NCI-H748 (cell line): ENCODE measurements at regions not wholly inside any gene's neighbourhood (a gene's known extent, or its start where the extent isn't known, plus 50 kb on each side); places are given as distances from the start of the nearest gene placed in this dataset.

ENCODE experiments used
- DNase-seq: peaks from one replicate; lab custom pipeline; 2025; ENCODE audit not compliant: unreplicated experiment; lab: John Stamatoyannopoulos, UW

DNA sequence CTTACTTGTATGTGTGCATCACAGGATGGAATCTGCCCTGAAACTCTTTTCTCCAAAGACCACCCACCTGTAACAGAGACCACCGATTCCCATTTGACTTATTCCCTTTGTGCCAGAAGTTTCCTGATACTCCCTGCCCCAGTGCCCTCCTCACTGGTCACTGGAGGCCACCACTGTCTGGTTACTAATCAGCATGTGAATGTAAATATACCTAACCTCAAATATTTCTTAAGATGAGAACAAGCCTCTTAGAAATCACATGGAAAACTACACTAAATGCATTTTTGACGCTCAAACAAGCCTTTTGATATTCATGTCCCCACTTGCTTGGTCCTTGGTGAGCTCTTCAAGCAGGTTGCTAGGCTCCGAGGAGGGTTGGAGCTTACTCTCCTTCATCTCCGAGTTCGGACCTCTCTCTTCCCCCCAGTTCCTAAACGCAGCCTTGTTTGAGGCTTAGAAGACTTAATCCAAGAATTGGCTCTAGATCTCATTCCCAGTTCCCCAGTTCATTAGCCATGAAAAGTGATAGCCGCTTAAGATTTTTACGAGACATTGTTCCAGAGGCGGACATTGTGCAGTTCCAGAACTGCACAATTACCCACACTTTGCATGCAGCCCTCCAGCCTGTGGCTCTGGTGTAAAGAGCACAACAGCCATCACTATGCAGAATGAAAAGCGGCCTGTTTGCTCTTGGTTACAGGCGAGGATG is 579.2 kb upstream of the PSMD7 start:
- no peak for DNase-seq

DNA sequence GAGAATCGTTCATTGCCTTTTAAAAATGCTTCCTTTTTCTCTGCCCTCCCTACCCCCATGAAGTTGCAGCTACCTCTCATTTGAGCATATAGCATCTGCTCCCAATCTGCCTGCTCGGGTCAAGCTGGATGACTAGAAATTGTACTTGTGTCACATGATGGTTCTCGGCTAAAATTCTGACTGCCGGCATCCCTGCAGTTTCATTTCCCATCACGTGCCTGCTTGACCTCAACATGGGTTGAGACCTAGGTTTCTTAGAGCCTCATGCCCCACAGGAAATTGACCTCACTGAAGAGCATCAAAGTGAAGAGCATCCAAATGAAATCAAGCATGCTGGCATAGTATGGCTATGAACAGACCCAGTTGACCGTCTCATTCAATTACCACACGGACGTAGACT is 581.6 kb upstream of the PSMD7 start:
- no peak for DNase-seq

DNA sequence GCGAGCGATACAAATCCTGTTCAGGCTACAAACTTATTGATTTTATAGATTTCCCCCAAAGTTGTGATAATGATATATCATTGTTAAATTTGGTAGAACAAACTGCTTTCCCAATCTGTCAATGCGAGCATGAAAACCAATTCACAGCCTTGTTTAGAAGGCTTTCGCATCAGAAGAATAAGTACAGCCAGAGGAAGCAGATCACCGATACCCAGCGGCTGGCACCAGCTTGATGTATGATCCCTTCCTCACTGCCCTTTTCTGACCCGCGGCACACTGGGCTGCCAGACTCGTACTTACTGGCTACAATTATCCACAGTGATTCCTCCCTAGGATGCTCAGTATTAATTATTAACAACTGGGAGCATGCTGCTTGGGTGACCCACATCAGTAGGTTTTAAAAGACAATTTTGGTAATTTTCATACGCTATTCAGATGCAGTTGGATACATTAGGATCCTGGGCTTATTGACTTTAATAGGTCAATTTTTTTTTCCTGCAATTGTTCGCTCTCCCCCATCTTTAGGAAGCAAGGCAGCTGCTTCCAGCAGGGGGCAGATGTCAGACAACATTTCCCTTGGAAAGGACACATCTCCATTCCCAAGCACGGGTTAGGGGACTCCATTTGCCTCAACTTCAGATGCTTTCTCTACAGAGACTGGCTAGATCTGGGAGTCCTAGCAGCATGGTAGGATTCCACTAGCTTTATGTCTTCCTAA is 582.7 kb upstream of the PSMD7 start:
- DNase-seq, result peak; percentile 52

- DNase-seq, result peak; percentile 22
Observed at GRCh38 chr16:73713251-73713650, 583.4 kb upstream of the PSMD7 start.

GRCh38 chr16:73711406-73712080 is 585.1 kb upstream of the PSMD7 start:
- DNase-seq, result no peak

- DNase-seq, result no peak
Observed at GRCh38 chr16:73710526-73710925, 586.1 kb upstream of the PSMD7 start.

DNA sequence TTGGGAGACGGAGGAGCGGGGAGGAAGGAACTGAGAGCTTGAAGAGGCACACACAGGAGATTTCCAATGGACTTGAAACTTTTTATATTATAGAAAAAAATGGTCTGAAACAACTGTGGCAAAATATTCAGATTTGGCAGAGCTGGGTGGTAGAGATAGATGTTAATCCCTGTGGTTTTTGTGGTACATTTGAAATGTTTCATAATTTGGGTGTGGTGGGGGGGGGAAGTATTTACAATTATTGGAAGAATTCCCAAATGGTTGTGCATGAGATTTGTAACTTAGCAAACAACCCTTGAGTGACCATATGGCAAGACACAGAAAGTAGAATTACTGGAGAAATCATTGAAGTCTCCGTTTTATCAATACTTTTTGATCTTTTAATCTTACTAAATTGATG is 588.8 kb upstream of the PSMD7 start:
- no peak for DNase-seq

GRCh38 chr16:73703891-73704290 is 592.7 kb upstream of the PSMD7 start:
- no peak for DNase-seq

- DNase-seq, result no peak
Observed at GRCh38 chr16:73697336-73697735, 599.3 kb upstream of the PSMD7 start.

DNA sequence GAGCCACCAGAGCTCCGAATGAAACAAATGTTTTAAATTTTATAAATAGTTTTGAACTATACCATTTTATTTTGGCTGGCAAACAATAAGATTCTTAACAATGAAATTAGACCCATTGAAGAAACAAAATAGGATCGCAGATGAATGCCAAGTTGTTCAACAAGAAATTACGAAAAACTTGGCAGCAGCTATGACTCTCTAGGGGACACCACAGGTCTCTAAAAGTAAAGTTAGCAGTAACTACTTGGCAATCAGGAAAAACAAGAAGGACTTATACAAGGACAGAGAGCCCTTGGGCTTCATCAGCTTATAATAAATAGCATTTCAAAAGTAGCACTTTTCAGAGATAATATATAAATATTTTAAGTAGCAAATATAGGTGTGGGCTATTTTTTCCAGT is 603.8 kb upstream of the PSMD7 start:
- DNase-seq, result no peak

DNA sequence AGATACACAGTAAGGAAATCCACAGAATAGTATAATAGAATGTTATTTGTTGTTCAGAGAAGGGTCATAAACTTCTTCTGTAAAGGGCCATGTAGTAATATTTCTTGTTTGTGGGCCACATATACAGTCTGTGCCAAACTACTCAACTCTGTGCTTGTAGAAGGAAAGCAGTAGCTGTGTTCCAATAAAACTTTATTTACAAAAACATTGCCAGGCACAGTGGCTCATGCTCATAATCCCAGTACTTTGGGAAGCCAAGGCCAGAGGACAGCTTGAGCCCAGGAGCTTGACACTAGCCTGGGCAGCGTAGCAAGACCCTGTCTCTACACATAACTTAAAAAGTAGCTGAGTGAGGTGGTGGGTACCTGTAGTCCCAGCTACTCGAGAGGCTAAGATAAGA is 612.8 kb upstream of the PSMD7 start:
- DNase-seq, result no peak

DNA sequence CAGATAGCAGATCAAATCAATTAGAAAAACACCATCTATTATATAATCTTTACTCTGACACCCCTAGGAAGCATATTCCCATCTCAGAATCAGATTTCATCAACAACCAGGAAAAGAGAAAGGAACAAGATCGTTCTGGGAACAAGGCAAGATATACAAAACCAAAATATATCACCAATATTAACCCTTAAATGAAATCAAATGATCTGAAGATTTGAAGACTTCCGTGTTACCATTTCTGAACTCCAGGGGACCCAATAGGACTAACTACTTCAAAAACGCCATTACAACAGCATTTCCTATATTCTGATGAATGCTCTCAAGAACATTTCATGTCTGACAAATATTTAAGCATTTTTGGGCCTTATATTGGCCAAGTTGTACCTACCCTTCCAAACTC is 624.2 kb upstream of the ZFHX3 start:
- DNase-seq, result no peak

DNA sequence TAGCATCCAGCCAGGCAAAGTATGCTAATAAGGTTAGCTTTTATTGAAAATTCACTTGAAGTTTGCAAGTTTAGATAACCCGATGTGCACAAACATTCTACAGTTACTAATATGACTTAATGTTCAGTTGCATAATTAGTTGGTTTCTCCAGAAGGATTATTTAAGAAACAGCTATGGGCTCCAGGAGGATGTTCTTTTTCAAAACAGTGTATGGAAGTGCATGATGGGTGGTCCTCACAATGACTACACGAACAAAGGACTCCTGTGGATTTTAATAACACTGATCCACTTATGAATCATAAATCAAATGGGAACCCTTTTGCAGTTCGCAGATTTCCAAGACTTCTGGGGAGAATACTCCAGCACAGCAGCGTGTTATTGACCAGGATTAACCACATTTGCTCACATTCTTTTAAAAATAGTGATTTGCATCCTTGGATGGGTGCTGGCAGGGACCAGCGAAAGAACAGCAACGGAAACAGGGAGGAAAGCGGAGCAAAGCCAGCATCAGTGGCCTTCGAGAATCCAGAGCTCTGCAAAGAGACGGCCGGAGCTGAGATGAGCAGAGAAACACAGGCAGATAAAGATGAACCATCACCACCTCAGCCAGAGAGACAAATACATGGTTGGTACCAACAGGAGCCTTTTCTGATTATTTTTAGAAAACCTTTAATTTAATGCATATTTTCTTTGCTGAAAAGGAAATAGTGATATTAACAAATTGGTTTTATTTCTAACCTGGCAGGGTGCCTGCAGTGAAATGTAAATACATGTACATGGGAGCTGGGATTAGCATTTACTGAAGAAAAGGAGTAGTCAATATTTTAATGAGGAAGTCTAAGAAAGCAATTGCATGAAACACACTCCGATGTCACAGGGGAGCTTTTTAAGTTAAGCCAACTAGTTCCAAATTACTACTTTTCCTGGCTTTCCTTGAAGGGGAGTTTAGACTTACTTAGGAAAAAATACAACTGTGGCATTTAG is 623.2 kb upstream of the ZFHX3 start:
- peak; percentile 44 for DNase-seq

DNA sequence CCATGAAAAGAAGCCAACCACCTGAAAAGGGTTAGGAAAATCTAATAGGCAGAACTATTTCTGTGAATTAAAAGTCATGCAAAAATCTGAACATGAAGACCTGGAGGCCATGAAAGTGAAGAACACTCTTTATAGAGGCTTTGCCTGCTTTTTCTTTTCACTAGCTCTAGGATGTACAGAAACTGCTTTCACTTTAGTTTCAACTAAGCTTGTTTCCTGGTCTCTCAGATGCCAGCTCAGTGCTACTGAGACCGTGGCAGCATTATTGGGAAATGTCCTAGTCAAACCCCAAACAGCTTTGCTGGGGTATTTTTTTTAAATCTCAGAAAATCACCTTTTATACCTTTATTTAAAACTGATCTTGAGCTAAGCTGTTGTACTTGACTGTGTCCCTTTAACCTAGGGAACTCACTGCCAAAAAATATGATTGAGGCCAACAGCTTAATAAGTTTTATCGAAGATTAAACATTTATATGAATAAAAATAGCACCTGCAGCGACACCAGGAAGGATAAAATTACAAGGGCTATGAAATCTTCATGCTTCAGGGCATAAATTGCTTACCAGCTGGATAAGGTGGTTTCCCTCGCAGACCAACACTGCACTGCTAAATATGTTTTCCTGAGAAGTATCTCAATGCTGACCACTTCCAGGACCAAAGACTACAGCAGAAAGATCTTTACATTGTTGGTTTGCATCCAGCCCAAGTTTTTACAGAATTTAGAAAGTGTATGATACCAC is 621.8 kb upstream of the ZFHX3 start:
- no peak for DNase-seq

- DNase-seq, result no peak
Observed at GRCh38 chr16:73663720-73664119, 615.8 kb upstream of the ZFHX3 start.

DNA sequence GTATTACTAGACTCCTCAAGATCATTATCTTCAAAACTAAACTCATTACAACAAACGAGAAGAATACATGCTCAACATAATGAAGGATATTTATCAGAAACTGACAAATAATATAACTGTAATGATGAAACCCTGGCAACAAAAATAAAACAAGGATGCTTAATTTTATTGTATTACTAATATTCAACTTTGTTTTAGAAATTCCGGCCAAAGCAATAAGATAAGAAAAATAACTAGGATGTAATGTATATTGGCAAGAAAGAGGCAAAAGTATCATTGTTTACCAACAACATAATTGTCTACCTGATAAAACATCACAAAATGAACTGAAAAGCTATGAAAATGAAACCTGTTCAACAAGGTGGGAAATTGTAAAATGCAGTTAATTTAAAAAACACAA is 588.3 kb upstream of the ZFHX3 start:
- DNase-seq, result no peak

GRCh38 chr16:73629011-73629410 is 581.1 kb upstream of the ZFHX3 start:
- no peak for DNase-seq

DNA sequence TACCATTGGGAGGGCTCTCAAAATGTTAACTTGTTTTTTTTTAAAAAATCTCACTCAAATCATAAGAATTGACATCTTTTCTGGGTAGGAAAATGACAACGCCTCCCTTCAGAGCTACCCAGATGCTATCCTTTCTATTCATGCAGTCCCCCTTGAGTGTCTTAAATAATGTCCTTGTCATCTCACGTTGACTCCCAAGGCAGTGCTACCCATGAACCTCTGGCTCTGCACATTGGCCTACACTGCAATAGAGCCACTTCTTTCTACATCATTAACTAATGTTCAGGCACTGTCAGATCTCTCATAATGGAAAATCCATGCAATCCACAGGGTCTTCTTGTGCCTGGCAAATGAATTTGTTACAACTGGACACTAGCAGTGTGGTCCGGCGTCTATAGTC is 569.8 kb upstream of the ZFHX3 start:
- no peak for DNase-seq

DNA sequence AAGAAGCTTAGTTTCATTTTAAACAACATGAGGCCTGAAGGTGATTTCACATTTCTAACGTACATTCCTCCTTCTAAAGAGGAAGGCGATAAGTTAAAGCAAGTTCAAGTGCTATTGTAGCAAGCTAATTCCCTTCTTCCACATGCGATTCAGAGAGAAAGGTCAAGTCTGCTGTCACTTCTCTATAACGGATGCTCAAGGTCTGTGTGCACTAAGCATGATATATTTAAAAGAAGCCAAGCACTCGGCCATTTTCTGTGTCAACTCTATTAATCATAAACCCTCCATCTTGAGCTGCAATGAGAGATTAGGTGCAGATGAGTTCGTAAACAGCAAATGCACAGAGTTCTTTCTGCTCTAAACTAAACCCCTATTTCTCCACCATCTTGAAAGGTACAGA is 568.8 kb upstream of the ZFHX3 start:
- DNase-seq, result no peak

GRCh38 chr16:73616166-73616753 is 568.3 kb upstream of the ZFHX3 start:
- peak; percentile 82 for DNase-seq
